ENCODE measurements at regions not wholly inside any gene's neighbourhood (a gene's known extent, or its start where the extent isn't known, plus 50 kb on each side); places are given as distances from the start of the nearest gene placed in this dataset.

- no peak for TF ChIP-seq CTCF (IDR thresholded peaks at IDR 0.05)
- Histone ChIP-seq H3K4me3 (no peak overlapping the region), H3K9me3 (no peaks in the 10 kb centered on the region), H3K4me1 (no peaks in the 10 kb centered on the region), H3K27ac (no peak overlapping the region), H3K36me3 (no peaks in the 10 kb centered on the region), H3K27me3 (no peaks in the 10 kb centered on the region)
- DNase-seq (ENCODE audit: low spot score), result no peak
Measured at GRCh38 chr15:35218215-35218614, 133.1 kb upstream of the NANOGP8 start.

GRCh38 chr15:35215093-35215492 lies 130.0 kb upstream of the NANOGP8 start:
- H3K36me3 ChIP-seq, result no peaks in the 10 kb centered on the region
- no peak for TF ChIP-seq CTCF (IDR thresholded peaks at IDR 0.05)
- H3K4me3 ChIP-seq, result no peak overlapping the region
- H3K4me1 ChIP-seq, result no peaks in the 10 kb centered on the region
- no peaks in the 10 kb centered on the region for H3K27me3 ChIP-seq
- DNase-seq (ENCODE audit: low spot score), result no peak
- H3K27ac ChIP-seq, result no peak overlapping the region
- H3K9me3 ChIP-seq, result no peaks in the 10 kb centered on the region

GRCh38 chr15:35211240-35211902 lies 126.3 kb upstream of the NANOGP8 start:
- TF ChIP-seq CTCF (IDR thresholded peaks at IDR 0.05), result no peak
- H3K27ac ChIP-seq, result no peak overlapping the region
- no peaks in the 10 kb centered on the region for H3K36me3 ChIP-seq
- H3K9me3 ChIP-seq, result no peaks in the 10 kb centered on the region
- H3K27me3 ChIP-seq, result no peaks in the 10 kb centered on the region
- H3K4me1 ChIP-seq, result no peaks in the 10 kb centered on the region
- no peak overlapping the region for H3K4me3 ChIP-seq
- no peak for DNase-seq (ENCODE audit: low spot score)

- no peak overlapping the region for H3K4me3 ChIP-seq
- no peak overlapping the region for H3K27ac ChIP-seq
- H3K36me3 ChIP-seq, result no peaks in the 10 kb centered on the region
- no peak for DNase-seq (ENCODE audit: low spot score)
- H3K4me1 ChIP-seq, result no peaks in the 10 kb centered on the region
- no peaks in the 10 kb centered on the region for H3K27me3 ChIP-seq
- no peak for TF ChIP-seq CTCF (IDR thresholded peaks at IDR 0.05)
- no peaks in the 10 kb centered on the region for H3K9me3 ChIP-seq
Measured at GRCh38 chr15:35210370-35210769, 125.3 kb upstream of the NANOGP8 start.

- H3K27ac ChIP-seq, result no peak overlapping the region
- no peaks in the 10 kb centered on the region for H3K27me3 ChIP-seq
- no peak for TF ChIP-seq CTCF (IDR thresholded peaks at IDR 0.05)
- no peak overlapping the region for H3K4me3 ChIP-seq
- H3K9me3 ChIP-seq, result no peaks in the 10 kb centered on the region
- no peaks in the 10 kb centered on the region for H3K36me3 ChIP-seq
- H3K4me1 ChIP-seq, result no peaks in the 10 kb centered on the region
- DNase-seq (ENCODE audit: low spot score), result no peak
Measured at GRCh38 chr15:35209838-35210237, 124.7 kb upstream of the NANOGP8 start.

GRCh38 chr15:35208353-35208752 lies 123.3 kb upstream of the NANOGP8 start:
- H3K4me3 ChIP-seq, result no peak overlapping the region
- no peak for TF ChIP-seq CTCF (IDR thresholded peaks at IDR 0.05)
- DNase-seq (ENCODE audit: low spot score), result no peak
- no peaks in the 10 kb centered on the region for H3K9me3 ChIP-seq
- no peaks in the 10 kb centered on the region for H3K4me1 ChIP-seq
- no peak overlapping the region for H3K27ac ChIP-seq
- no peaks in the 10 kb centered on the region for H3K27me3 ChIP-seq
- no peaks in the 10 kb centered on the region for H3K36me3 ChIP-seq
